H9 (cell line): ENCODE measurements at regions not wholly inside any gene's neighbourhood (a gene's known extent, or its start where the extent isn't known, plus 50 kb on each side); places are given as distances from the start of the nearest gene placed in this dataset.

ENCODE experiments used
- DNase-seq: peaks from one replicate; pipeline ENCODE4 v3.0.0-alpha.2; 2017
- H2AFZ ChIP-seq: one replicate; pipeline ENCODE4 v1.6.1; 2013; ENCODE audit warnings: mild to moderate bottlenecking, low read length, control low read depth, moderate library complexity
- H2AK5ac ChIP-seq: 2 replicates; pipeline ENCODE4 v1.6.1; 2013; ENCODE audit warnings: low read length, control low read depth, mixed read lengths; ENCODE audit not compliant: insufficient read length
- H2BK120ac ChIP-seq: one replicate; pipeline ENCODE4 v1.6.1; 2013; ENCODE audit warnings: low read depth, mild to moderate bottlenecking, low read length, control low read depth, inconsistent platforms; ENCODE audit not compliant: poor library complexity, severe bottlenecking
- H2BK12ac ChIP-seq: 2 replicates; pipeline ENCODE4 v1.6.1; 2013; ENCODE audit warnings: low read length, control low read depth, mixed read lengths, low read depth; ENCODE audit not compliant: insufficient read length
- H2BK15ac ChIP-seq: 2 replicates; pipeline ENCODE4 v1.6.1; 2013; ENCODE audit warnings: low read depth, low read length, control low read depth
- H2BK20ac ChIP-seq: one replicate; pipeline ENCODE4 v1.6.1; 2013; ENCODE audit warnings: low read depth, mild to moderate bottlenecking, low read length, control low read depth, inconsistent platforms; ENCODE audit not compliant: poor library complexity, severe bottlenecking
- H2BK5ac ChIP-seq: 2 replicates; pipeline ENCODE4 v1.6.1; 2013; ENCODE audit warnings: low read length, control low read depth, mixed read lengths; ENCODE audit not compliant: insufficient read length
- H3K14ac ChIP-seq: 2 replicates; pipeline ENCODE4 v1.6.1; 2013; ENCODE audit warnings: low read length, control low read depth; ENCODE audit not compliant: insufficient read depth
- H3K18ac ChIP-seq: 2 replicates; pipeline ENCODE4 v1.6.1; 2013; ENCODE audit warnings: low read depth, mild to moderate bottlenecking, mixed read lengths, low read length, control low read depth; ENCODE audit not compliant: insufficient read length
- H3K23ac ChIP-seq: 2 replicates; pipeline ENCODE4 v1.6.1; 2013; ENCODE audit warnings: low read length, control low read depth, mixed read lengths, low read depth; ENCODE audit not compliant: insufficient read length
- H3K23me2 ChIP-seq: 2 replicates; pipeline ENCODE4 v1.6.1; 2013; ENCODE audit warnings: low read depth, mild to moderate bottlenecking, mixed read lengths, low read length, control low read depth; ENCODE audit not compliant: insufficient read length, poor library complexity, severe bottlenecking
- H3K27ac ChIP-seq: 2 replicates; pipeline ENCODE4 v1.5.1; 2013; ENCODE audit warnings: low read length, control low read depth, mixed read lengths, low read depth; ENCODE audit not compliant: insufficient read length
- H3K27me3 ChIP-seq: 2 replicates; pipeline ENCODE4 v1.6.1; 2013; ENCODE audit warnings: low read length, control low read depth, inconsistent platforms; ENCODE audit not compliant: insufficient read depth
- H3K4ac ChIP-seq: 2 replicates; pipeline ENCODE4 v1.6.1; 2013; ENCODE audit warnings: low read depth, mild to moderate bottlenecking, control low read depth, inconsistent platforms, low read length, moderate library complexity
- H3K4me1 ChIP-seq: 2 replicates; pipeline ENCODE4 v1.6.1; 2013; ENCODE audit warnings: low read length, control low read depth, inconsistent platforms; ENCODE audit not compliant: insufficient read depth
- H3K4me2 ChIP-seq: 2 replicates; pipeline ENCODE4 v1.6.1; 2013; ENCODE audit warnings: low read length, control low read depth, mixed read lengths; ENCODE audit not compliant: insufficient read length, insufficient read depth
- H3K56ac ChIP-seq: 2 replicates; pipeline ENCODE4 v1.6.1; 2013; ENCODE audit warnings: low read depth, mild to moderate bottlenecking, mixed read lengths, low read length, control low read depth; ENCODE audit not compliant: insufficient read length
- H3K79me1 ChIP-seq: 2 replicates; pipeline ENCODE4 v1.6.1; 2013; ENCODE audit warnings: low read depth, mild to moderate bottlenecking, moderate library complexity, low read length, control low read depth, inconsistent platforms; ENCODE audit not compliant: insufficient read depth, poor library complexity, severe bottlenecking
- H3K79me2 ChIP-seq: 2 replicates; pipeline ENCODE4 v1.6.1; 2013; ENCODE audit warnings: low read length, control low read depth, inconsistent platforms; ENCODE audit not compliant: insufficient read depth
- H3K9ac ChIP-seq: 2 replicates; pipeline ENCODE4 v1.6.1; 2013; ENCODE audit warnings: low read length, control low read depth, mixed read lengths; ENCODE audit not compliant: insufficient read length; ENCODE audit errors: extremely low read depth
- H3K9me3 ChIP-seq: one replicate; pipeline ENCODE4 v1.6.1; 2013; ENCODE audit warnings: low read depth, low read length, inconsistent platforms; ENCODE audit not compliant: control insufficient read depth
- H3T11ph ChIP-seq: one replicate; pipeline ENCODE4 v1.6.1; 2013; ENCODE audit warnings: mild to moderate bottlenecking, low read length, control low read depth, inconsistent platforms
- H4K20me1 ChIP-seq: one replicate; pipeline ENCODE4 v1.6.1; 2013; ENCODE audit not compliant: control insufficient read depth, insufficient read length, insufficient read depth
- H4K5ac ChIP-seq: 2 replicates; pipeline ENCODE4 v1.6.1; 2013; ENCODE audit warnings: low read depth, mild to moderate bottlenecking, mixed read lengths, low read length, control low read depth; ENCODE audit not compliant: insufficient read length
- H4K8ac ChIP-seq: replicated peaks from 2 replicates; pipeline ENCODE4 v1.6.1; 2013; ENCODE audit warnings: low read length, control low read depth, mixed read lengths, low read depth; ENCODE audit not compliant: insufficient read length
- H4K91ac ChIP-seq: 2 replicates; pipeline ENCODE4 v1.6.1; 2013; ENCODE audit warnings: low read depth, mild to moderate bottlenecking, moderate library complexity, mixed read lengths, low read length, control low read depth; ENCODE audit not compliant: insufficient read length
- H3K27ac Mint-ChIP-seq, 3 experiments: 2 replicates in 2 of 3; 3 replicates in 1 of 3; pipeline ENCODE4 v1.8.0; 2020 to 2021; ENCODE audit warnings: mixed read lengths in 3 of 3, mild to moderate bottlenecking in 1 of 3, moderate library complexity in 1 of 3
- H3K27me3 Mint-ChIP-seq: 2 replicates; pipeline ENCODE4 v1.8.0; 2021; ENCODE audit warnings: low read depth, mild to moderate bottlenecking, moderate library complexity, mixed read lengths
- H3K36me3 Mint-ChIP-seq, 3 experiments: 2 replicates in 2 of 3; 3 replicates in 1 of 3; pipeline ENCODE4 v1.8.0; 2020 to 2021; ENCODE audit warnings: low read depth in 3 of 3, mixed read lengths in 3 of 3; ENCODE audit not compliant: insufficient read depth in 1 of 3
- H3K4me1 Mint-ChIP-seq, 2 experiments: 2 replicates each; pipeline ENCODE4 v1.8.0; 2020; ENCODE audit warnings: mixed read lengths in 2 of 2
- H3K4me3 Mint-ChIP-seq, 2 experiments: 2 replicates in 1 of 2; 3 replicates in 1 of 2; pipeline ENCODE4 v1.8.0; 2020 to 2021; ENCODE audit warnings: mild to moderate bottlenecking in 2 of 2, mixed read lengths in 2 of 2, moderate library complexity in 1 of 2
- H3K9me3 Mint-ChIP-seq, 2 experiments: 2 replicates in 1 of 2; 3 replicates in 1 of 2; pipeline ENCODE4 v1.8.0; 2020; ENCODE audit warnings: mild to moderate bottlenecking in 2 of 2, mixed read lengths in 2 of 2, moderate library complexity in 1 of 2
- CTCF ChIP-seq: fragments of 200-600 bp; sonication (generic); conservative IDR thresholded peaks from 3 replicates; pipeline ENCODE4 v1.8.0; 2021; ENCODE audit warnings: antibody characterized with exemption, mild to moderate bottlenecking
- WGBS: extraction: QIAGEN DNeasy Blood & Tissue Kit; methylation state at CpG from one replicate; pipeline ENCODE4 v1.1.7; 2013; ENCODE audit warnings: missing lambda C conversion rate, low lambda C conversion rate, mixed read lengths; ENCODE audit not compliant: insufficient read length; ENCODE audit errors: extremely low coverage; 5-methylcytosine and 5-hydroxymethylcytosine counted together

GRCh38 chr1:239803781-239804180, 287.9 kb upstream of the FMN2 start:
- Histone ChIP-seq H3K27ac (no peak overlapping the region), H3K79me2 (no peaks in the 10 kb centered on the region), H2BK12ac (no peak overlapping the region), H3K4me1 (no peaks in the 10 kb centered on the region; the same call in 1 of the 2 replicates), H3K14ac (no peak overlapping the region), H3K9me3 (no peaks in the 10 kb centered on the region), H2AFZ (no peak overlapping the region), H2BK120ac (no peak overlapping the region), H2AK5ac (no peak overlapping the region), H3K18ac (no peak overlapping the region), H3K23ac (no peak overlapping the region), H3K23me2 (no peaks in the 10 kb centered on the region), H2BK15ac (no peak overlapping the region), H4K20me1 (no peaks in the 10 kb centered on the region), H4K91ac (no peak overlapping the region), H3K4ac (no peak overlapping the region), H3K4me2 (no peak overlapping the region), H3K9ac (no peak overlapping the region), H3K79me1 (no peaks in the 10 kb centered on the region), H2BK20ac (no peak overlapping the region), H3K56ac (no peak overlapping the region), H4K8ac (no peak overlapping the region), H3T11ph (no peak overlapping the region), H3K27me3 (no peaks in the 10 kb centered on the region), H4K5ac (no peak overlapping the region), H2BK5ac (no peak overlapping the region)
- Mint-ChIP-seq H3K4me3 (no peak overlapping the region), H3K9me3 (no peaks in the 10 kb centered on the region), H3K36me3 (no peaks in the 10 kb centered on the region), H3K27ac (no peak overlapping the region), H3K4me1 (peaks cover 14 to 21% of the 10 kb centered on the region in 2 experiments), H3K27me3 (no peaks in the 10 kb centered on the region)
- WGBS, result no CpG with 5 or more reads among the region's 6 CpGs
- DNase-seq, result no peak
- TF ChIP-seq CTCF, result peak; percentile 41
